C4-2B (cell line): ENCODE measurements at regions not wholly inside any gene's neighbourhood (a gene's known extent, or its start where the extent isn't known, plus 50 kb on each side); places are given as distances from the start of the nearest gene placed in this dataset.

Experiments used
- CTCF ChIP-seq: fragments of 450-650 bp; conservative IDR thresholded peaks from 2 replicates; pipeline ENCODE4 v1.5.1; 2017; ENCODE audit warnings: mild to moderate bottlenecking
- ZFX ChIP-seq: fragments of 450-650 bp; IDR thresholded peaks from 2 replicates; pipeline ENCODE4 v1.6.1; 2017

DNA sequence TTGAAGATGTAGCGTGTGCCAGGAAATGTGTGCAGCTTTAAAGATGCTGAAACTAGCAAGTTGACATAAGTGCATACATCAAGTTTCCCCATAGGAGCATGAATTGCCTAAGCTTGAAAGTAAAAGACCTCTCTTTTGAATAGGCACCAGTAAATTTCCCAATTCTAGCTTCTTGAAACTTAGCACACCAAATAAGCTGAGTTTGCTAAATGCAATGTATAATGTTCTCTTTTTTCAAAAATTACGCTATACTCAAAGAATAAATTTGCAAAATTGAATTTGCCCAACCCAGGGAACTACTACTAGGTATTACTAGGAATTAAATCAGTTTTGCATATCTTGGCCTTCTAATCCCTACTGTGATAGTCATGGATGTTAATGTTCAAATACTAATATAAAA lies 923.9 kb upstream of the LCORL start:
- TF ChIP-seq CTCF (no peak), ZFX (no peak)
